ENCODE measurements at regions not wholly inside any gene's neighbourhood (a gene's known extent, or its start where the extent isn't known, plus 50 kb on each side); places are given as distances from the start of the nearest gene placed in this dataset.

DNA sequence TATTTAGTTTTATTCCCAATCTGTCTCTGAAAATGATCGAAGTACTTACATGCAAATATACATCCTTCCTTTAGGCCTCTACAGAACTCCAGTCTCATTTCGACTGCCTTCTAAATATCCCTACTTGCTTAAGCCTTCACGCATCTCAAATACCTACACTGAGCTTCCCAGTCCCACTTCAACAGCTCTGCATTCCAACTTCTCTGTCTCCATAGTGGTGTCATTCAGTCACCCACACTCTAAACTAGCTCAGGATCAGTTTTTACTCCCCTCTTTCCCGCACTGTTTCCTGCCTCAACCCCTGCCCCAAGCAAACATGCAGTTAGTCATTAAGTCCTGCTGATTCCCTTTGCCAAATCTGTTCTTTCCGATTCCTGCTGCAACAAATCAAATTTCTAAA lies 91.8 kb upstream of the PREP start:
- Histone ChIP-seq H3F3A (ENCODE audit: low read depth) (no peaks in the 10 kb centered on the region), H4K20me1 (ENCODE audit: low read depth) (no peaks in the 10 kb centered on the region), H3K9ac (no peak overlapping the region), H3K27ac (no peak overlapping the region), H3K36me3 (no peaks in the 10 kb centered on the region), H2AFZ (replicated peaks) (peak overlapping the region; percentile 70), H3K4me3 (no peak overlapping the region), H3K79me2 (ENCODE audit: low read depth) (no peaks in the 10 kb centered on the region), H3K9me3 (ENCODE audit: low read depth) (no peaks in the 10 kb centered on the region), H3K27me3 (no peaks in the 10 kb centered on the region), H3K4me1 (peaks cover 18% of the 10 kb centered on the region), H3K4me2 (no peak overlapping the region)
- Mint-ChIP-seq H3K27me3 (ENCODE audit: insufficient read depth, low read depth) (no peaks in the 10 kb centered on the region), H3K9me3 (no peaks in the 10 kb centered on the region), H3K27ac (no peak overlapping the region), H3K36me3 (no peaks in the 10 kb centered on the region), H3K4me1 (peaks cover 3% of the 10 kb centered on the region), H3K4me3 (no peak overlapping the region)
- TF ChIP-seq CTCF (IDR thresholded peaks at IDR 0.05) (no peak), EZH2 (IDR thresholded peaks at IDR 0.05) (no peak)
- no peak for DNase-seq (ENCODE audit: low spot score)

DNA sequence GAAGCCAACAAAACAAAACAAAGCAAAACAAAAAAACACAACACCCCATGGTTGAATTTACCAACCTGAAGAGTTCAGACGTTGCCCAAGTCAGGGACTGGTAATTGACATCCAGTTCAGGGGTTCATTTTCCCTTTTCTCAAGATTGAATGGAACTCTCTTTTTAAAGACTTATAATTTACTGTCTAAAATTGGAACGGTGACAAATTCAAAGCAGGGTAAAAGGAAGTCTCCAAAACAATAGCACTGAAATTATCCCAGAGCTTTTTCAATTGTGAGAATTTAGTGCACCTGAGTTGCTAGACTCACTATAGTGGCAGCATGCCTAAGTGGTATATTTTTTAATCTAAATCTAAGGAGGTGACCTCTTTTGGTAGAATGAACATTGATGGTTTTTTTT lies 90.9 kb upstream of the PREP start:
- H3K36me3 Mint-ChIP-seq, result no peaks in the 10 kb centered on the region
- H3K27ac Mint-ChIP-seq, result no peak overlapping the region
- H3K4me1 ChIP-seq, result peaks cover 24% of the 10 kb centered on the region
- no peaks in the 10 kb centered on the region for H4K20me1 ChIP-seq (ENCODE audit: low read depth)
- H3K4me3 ChIP-seq, result no peak overlapping the region
- H3K79me2 ChIP-seq (ENCODE audit: low read depth), result no peaks in the 10 kb centered on the region
- H3K4me3 Mint-ChIP-seq, result no peak overlapping the region
- no peak overlapping the region for H3K27ac ChIP-seq
- H3K9me3 Mint-ChIP-seq, result no peaks in the 10 kb centered on the region
- DNase-seq (ENCODE audit: low spot score), result no peak
- H3F3A ChIP-seq (ENCODE audit: low read depth), result no peaks in the 10 kb centered on the region
- H3K9ac ChIP-seq, result no peak overlapping the region
- peaks cover 3% of the 10 kb centered on the region for H3K27me3 Mint-ChIP-seq (ENCODE audit: insufficient read depth, low read depth)
- no peak overlapping the region for H3K4me2 ChIP-seq
- H3K27me3 ChIP-seq, result no peaks in the 10 kb centered on the region
- no peaks in the 10 kb centered on the region for H3K36me3 ChIP-seq
- H3K4me1 Mint-ChIP-seq, result peaks cover 8% of the 10 kb centered on the region
- no peaks in the 10 kb centered on the region for H3K9me3 ChIP-seq (ENCODE audit: low read depth)
- no peak for TF ChIP-seq EZH2phosphoT487 (IDR thresholded peaks at IDR 0.05)
- peak overlapping the region; percentile 23 for H2AFZ ChIP-seq (replicated peaks)

GRCh38 chr6:105492706-105493673 lies 90.1 kb upstream of the PREP start:
- Histone ChIP-seq H3K27me3 (no peaks in the 10 kb centered on the region), H3K9ac (no peak overlapping the region), H3K36me3 (no peaks in the 10 kb centered on the region), H4K20me1 (ENCODE audit: low read depth) (no peaks in the 10 kb centered on the region), H3K4me3 (no peak overlapping the region), H3K9me3 (ENCODE audit: low read depth) (no peaks in the 10 kb centered on the region), H3K4me1 (peaks cover 31% of the 10 kb centered on the region), H2AFZ (replicated peaks) (peak overlapping the region; percentile 23), H3K27ac (no peak overlapping the region), H3K79me2 (ENCODE audit: low read depth) (no peaks in the 10 kb centered on the region), H3K4me2 (no peak overlapping the region), H3F3A (ENCODE audit: low read depth) (no peaks in the 10 kb centered on the region)
- Mint-ChIP-seq H3K4me3 (no peak overlapping the region), H3K27me3 (ENCODE audit: insufficient read depth, low read depth) (peaks cover 3% of the 10 kb centered on the region), H3K36me3 (no peaks in the 10 kb centered on the region), H3K4me1 (peaks cover 14% of the 10 kb centered on the region), H3K9me3 (no peaks in the 10 kb centered on the region), H3K27ac (no peak overlapping the region)
- no peak for DNase-seq (ENCODE audit: low spot score)
- TF ChIP-seq CTCF (IDR thresholded peaks at IDR 0.05) (no peak), EZH2phosphoT487 (IDR thresholded peaks at IDR 0.05) (no peak), EZH2 (IDR thresholded peaks at IDR 0.05) (no peak)

- H3K4me1 Mint-ChIP-seq, result peaks cover 18% of the 10 kb centered on the region
- Histone ChIP-seq H2AFZ (replicated peaks) (no peak overlapping the region), H3K9ac (no peak overlapping the region), H3K4me2 (no peak overlapping the region), H3K27me3 (no peaks in the 10 kb centered on the region), H3F3A (ENCODE audit: low read depth) (no peaks in the 10 kb centered on the region), H3K27ac (no peak overlapping the region), H3K4me1 (peaks cover 34% of the 10 kb centered on the region), H3K4me3 (no peak overlapping the region), H3K36me3 (no peaks in the 10 kb centered on the region), H3K9me3 (ENCODE audit: low read depth) (no peaks in the 10 kb centered on the region), H3K79me2 (ENCODE audit: low read depth) (no peaks in the 10 kb centered on the region), H4K20me1 (ENCODE audit: low read depth) (no peaks in the 10 kb centered on the region)
- no peak overlapping the region for H3K4me3 Mint-ChIP-seq
- no peak overlapping the region for H3K27ac Mint-ChIP-seq
- TF ChIP-seq EZH2 (IDR thresholded peaks at IDR 0.05) (no peak), CTCF (IDR thresholded peaks at IDR 0.05) (no peak), EZH2phosphoT487 (IDR thresholded peaks at IDR 0.05) (no peak)
- no peaks in the 10 kb centered on the region for H3K9me3 Mint-ChIP-seq
- DNase-seq (ENCODE audit: low spot score), result no peak
- no peaks in the 10 kb centered on the region for H3K36me3 Mint-ChIP-seq
- H3K27me3 Mint-ChIP-seq (ENCODE audit: insufficient read depth, low read depth), result peaks cover 5% of the 10 kb centered on the region
These were observed 86.3 kb upstream of the PREP start for GRCh38 chr6:105489216-105489530.

Measured in neural progenitor cell (in vitro differentiated cells).